ENCODE measurements at regions not wholly inside any gene's neighbourhood (a gene's known extent, or its start where the extent isn't known, plus 50 kb on each side); places are given as distances from the start of the nearest gene placed in this dataset.

DNA sequence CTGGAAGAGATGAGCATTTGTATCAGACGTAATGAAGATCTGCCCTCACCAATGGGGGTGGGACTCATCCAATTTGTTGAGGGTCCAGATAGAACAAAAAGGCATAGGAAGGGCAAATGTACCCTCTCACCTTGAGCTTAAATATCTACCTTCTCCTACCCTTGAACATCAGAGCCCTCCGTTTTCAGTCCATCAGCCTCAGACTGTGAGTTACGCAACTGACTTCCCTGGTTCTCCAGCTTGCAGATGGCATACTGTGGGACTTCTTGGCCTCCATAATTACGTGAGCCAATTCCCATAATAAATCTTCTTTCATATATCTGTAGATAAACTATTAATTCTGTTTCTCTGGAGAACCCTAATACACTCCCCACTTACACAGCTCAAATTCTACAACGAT lies 56.5 kb upstream of the GUCY1A1 start:
- no peak for DNase-seq
- Histone ChIP-seq H3K4me1 (no peaks in the 10 kb centered on the region), H3K27ac (no peak overlapping the region), H3K9me3 (no peaks in the 10 kb centered on the region), H3K36me3 (no peaks in the 10 kb centered on the region), H3K4me3 (no peak overlapping the region), H3K27me3 (no peaks in the 10 kb centered on the region)
- no peak for TF ChIP-seq POLR2A (IDR thresholded peaks at IDR 0.05)
- TF ChIP-seq, protein P1, sequence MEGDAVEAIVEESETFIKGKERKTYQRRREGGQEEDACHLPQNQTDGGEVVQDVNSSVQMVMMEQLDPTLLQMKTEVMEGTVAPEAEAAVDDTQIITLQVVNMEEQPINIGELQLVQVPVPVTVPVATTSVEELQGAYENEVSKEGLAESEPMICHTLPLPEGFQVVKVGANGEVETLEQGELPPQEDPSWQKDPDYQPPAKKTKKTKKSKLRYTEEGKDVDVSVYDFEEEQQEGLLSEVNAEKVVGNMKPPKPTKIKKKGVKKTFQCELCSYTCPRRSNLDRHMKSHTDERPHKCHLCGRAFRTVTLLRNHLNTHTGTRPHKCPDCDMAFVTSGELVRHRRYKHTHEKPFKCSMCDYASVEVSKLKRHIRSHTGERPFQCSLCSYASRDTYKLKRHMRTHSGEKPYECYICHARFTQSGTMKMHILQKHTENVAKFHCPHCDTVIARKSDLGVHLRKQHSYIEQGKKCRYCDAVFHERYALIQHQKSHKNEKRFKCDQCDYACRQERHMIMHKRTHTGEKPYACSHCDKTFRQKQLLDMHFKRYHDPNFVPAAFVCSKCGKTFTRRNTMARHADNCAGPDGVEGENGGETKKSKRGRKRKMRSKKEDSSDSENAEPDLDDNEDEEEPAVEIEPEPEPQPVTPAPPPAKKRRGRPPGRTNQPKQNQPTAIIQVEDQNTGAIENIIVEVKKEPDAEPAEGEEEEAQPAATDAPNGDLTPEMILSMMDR (IDR thresholded peaks at IDR 0.05), result no peak
- intact Hi-C loops (cut with DNase I; ENCODE audit: low total_unique reads), result no loop called here

GRCh38 chr4:155609455-155610059 lies 57.1 kb upstream of the GUCY1A1 start:
- intact Hi-C loops (cut with DNase I; ENCODE audit: low total_unique reads), result no loop called here
- H3K4me1 ChIP-seq, result no peaks in the 10 kb centered on the region
- no peak for DNase-seq
- H3K27ac ChIP-seq, result no peak overlapping the region
- TF ChIP-seq, protein P1 (IDR thresholded peaks at IDR 0.05), result no peak
- no peak for TF ChIP-seq POLR2A (IDR thresholded peaks at IDR 0.05)
- H3K4me3 ChIP-seq, result no peak overlapping the region
- no peaks in the 10 kb centered on the region for H3K9me3 ChIP-seq
- no peaks in the 10 kb centered on the region for H3K27me3 ChIP-seq
- no peaks in the 10 kb centered on the region for H3K36me3 ChIP-seq

GRCh38 chr4:155608225-155608885 lies 58.3 kb upstream of the GUCY1A1 start:
- TF ChIP-seq, protein P1 (IDR thresholded peaks at IDR 0.05), result no peak
- TF ChIP-seq POLR2A (IDR thresholded peaks at IDR 0.05), result no peak
- Histone ChIP-seq H3K4me1 (no peaks in the 10 kb centered on the region), H3K27ac (no peak overlapping the region), H3K27me3 (no peaks in the 10 kb centered on the region), H3K36me3 (no peaks in the 10 kb centered on the region), H3K4me3 (no peak overlapping the region), H3K9me3 (no peaks in the 10 kb centered on the region)
- no peak for DNase-seq
- intact Hi-C loops (cut with DNase I; ENCODE audit: low total_unique reads), result no loop called here

- no peaks in the 10 kb centered on the region for H3K9me3 ChIP-seq
- no peak for TF ChIP-seq POLR2A (IDR thresholded peaks at IDR 0.05)
- intact Hi-C loops (cut with DNase I; ENCODE audit: low total_unique reads), result no loop called here
- no peaks in the 10 kb centered on the region for H3K36me3 ChIP-seq
- no peaks in the 10 kb centered on the region for H3K4me1 ChIP-seq
- H3K27me3 ChIP-seq, result no peaks in the 10 kb centered on the region
- no peak for DNase-seq
- no peak overlapping the region for H3K27ac ChIP-seq
- no peak overlapping the region for H3K4me3 ChIP-seq
Observed at GRCh38 chr4:155607481-155607880, 59.2 kb upstream of the GUCY1A1 start.

DNA sequence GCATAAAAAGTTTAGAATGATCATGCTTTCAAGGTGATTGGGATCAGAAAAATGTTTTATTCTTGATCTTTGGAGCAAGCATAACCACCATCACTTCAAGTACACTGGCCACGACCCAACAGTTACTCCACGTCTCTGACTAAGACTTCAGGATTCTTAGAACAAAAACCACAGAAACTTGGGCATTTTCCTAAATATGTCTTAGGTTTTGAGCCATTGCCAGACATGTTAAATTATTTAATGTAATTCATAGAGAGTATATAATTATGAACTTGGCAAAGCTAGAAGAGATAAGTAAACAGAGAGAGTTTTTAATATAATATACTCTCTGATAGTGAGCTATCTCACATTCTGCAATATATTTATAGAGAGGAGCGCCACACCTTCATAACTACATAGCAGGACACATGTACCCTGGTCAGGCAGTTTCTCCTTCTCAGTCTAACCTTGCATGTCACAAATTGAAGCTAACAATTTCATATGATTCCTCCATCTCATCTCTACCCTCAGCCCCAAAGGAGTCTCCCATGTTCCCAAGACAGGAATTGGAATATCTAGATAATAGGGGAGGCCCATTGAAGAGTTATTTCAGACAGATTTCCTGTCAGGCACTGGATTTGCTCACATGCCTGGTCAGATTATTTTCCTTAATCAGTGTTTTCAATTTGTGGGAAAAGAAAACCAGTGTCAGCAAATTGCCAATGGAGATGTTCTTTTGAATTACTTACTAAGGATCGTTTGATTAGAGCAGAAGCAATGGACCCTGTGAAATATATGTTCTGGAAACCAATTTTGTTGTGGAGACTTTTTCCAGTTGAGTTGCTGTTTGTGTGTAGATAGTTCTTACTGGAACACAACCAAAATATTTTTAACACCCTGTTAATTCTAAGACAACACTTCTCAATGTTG lies 61.7 kb upstream of the GUCY1A1 start:
- peak in 1 of 2 donors; percentile 61 for DNase-seq
- no peak overlapping the region for H3K4me3 ChIP-seq
- H3K27ac ChIP-seq, result no peak overlapping the region
- no peaks in the 10 kb centered on the region for H3K9me3 ChIP-seq
- TF ChIP-seq, protein P1 (IDR thresholded peaks at IDR 0.05), result no peak
- TF ChIP-seq POLR2A (IDR thresholded peaks at IDR 0.05), result no peak
- H3K36me3 ChIP-seq, result no peaks in the 10 kb centered on the region
- H3K27me3 ChIP-seq, result no peaks in the 10 kb centered on the region
- intact Hi-C loops (cut with DNase I; ENCODE audit: low total_unique reads), result no loop called here
- no peaks in the 10 kb centered on the region for H3K4me1 ChIP-seq

All from uterus (tissue), 3 donors.